NCI-H1436 treated with DMSO at 0.1 percent for 48 hours (cell line): ENCODE measurements at regions not wholly inside any gene's neighbourhood (a gene's known extent, or its start where the extent isn't known, plus 50 kb on each side); places are given as distances from the start of the nearest gene placed in this dataset.

Experiments used
- DNase-seq: peaks from one replicate; lab custom pipeline; 2025; lab: John Stamatoyannopoulos, UW

DNA sequence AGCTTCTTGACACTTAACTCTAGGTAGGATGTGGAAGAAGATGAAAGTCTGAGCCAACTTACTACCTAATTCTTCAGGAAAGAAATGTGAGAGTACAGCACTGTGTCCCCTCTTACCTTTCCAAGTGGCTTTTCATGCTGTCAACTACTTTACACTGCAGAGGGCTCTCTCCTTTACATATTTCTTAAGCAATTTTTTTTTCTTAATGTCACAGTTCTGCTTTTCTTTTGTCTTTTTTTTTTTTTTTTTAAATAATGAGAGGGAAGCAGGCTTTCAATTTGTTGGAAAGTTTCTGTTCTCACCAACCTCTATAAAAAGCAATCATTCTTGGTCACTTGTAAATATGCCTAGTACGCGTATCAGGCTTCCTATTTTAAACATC lies 212.7 kb upstream of the MIR17HG start:
- DNase-seq: no peak

DNA sequence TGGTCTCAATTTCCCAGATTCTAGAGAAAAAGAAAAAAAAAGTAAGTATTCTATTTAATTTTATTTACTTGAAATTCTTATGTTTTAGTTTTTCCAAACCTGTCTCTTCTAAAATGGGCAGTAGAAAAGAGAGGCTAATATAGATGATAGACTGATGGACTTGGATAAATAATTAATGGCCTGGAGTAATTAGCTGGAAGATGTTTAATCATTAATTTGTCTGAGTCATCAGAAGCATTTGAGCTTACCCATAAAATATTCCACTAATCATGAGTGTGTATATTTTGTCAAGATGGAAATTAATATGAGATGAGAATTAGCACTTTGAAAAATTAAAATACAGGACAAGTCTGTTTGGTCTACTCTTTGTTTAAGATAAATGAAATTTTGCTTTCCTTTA lies 212.1 kb upstream of the MIR17HG start:
- DNase-seq: no peak

DNA sequence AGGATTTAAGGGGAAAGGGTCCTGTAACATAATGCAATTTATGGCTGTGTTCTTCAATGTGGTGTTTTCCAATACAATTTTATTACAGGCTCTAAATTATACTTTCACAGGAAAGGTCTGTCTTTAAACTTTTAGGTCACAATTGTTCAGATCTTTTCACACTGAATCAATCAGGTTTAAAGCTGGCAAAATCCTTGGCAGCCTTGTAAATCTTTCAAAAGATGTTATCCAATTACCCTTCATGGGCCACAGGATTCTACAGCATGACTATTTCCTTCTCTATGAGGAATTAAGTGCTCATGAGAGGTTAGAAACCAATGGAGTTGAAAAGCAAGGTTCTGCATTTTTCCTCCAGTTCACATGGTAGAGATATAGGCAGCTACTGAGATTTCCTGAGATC lies 211.5 kb upstream of the MIR17HG start:
- no peak for DNase-seq

DNA sequence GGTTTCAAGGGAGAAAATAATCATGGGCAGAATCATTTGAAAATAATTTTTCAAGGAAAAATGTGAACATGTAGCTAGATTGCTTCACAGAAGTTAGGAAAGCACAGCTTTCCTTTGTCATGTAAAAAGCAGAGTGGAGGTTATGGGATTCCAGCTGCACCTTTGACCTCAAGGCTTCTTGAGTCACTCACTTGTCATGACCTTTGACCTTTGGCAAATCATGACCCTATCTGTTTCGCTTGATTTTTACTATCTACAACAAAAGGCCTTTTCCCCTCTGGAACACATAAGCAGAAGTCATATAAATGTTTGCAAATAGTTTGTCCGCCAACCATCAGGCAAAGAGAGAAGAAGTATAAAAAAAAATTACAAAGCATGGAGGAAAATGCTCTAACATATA lies 210.7 kb upstream of the MIR17HG start:
- DNase-seq: no peak

DNA sequence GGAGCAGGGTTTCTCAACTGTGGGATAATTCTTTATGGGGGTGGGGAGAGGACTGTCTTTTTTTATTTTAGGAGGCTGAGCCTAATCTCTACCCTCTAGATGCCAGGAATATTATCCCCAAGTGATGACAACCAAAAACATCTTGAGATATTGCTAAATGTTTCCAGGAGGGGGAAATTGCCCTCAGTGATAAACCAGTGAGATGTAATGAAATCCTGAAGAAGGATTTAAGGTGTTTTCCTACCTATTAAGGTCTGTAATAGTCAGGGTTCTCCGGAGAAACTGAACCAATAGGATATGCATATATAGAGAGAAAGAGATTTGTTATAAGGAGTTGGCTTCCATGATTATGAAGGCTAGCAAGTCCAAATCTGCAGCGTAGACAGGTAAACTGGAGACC lies 208.3 kb upstream of the MIR17HG start:
- DNase-seq: no peak

DNA sequence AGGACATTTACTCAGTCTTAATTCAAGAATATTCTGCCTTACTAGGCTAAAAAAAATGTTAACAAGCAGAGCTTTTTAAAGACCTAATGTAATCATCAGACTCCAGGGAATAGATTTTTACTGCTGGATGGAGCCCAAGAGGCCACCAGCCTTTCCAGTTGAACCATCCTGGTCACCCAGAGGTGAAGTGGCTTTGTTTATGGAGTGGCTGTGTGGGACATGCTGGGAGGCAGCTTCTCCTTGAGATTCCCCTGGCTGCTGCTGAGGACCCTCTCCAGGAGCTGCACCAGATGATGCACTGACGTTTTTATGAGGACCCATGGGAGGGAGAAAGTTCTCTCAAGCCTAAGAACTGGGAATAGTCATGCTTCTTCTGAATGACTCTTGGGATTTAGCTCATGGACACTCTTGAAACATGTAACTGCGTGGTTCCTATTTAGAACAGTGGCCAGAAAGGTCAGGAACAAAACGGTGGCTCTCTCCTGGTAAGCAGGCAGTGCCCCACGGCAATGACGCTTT lies 205.9 kb upstream of the MIR17HG start:
- DNase-seq: no peak

DNA sequence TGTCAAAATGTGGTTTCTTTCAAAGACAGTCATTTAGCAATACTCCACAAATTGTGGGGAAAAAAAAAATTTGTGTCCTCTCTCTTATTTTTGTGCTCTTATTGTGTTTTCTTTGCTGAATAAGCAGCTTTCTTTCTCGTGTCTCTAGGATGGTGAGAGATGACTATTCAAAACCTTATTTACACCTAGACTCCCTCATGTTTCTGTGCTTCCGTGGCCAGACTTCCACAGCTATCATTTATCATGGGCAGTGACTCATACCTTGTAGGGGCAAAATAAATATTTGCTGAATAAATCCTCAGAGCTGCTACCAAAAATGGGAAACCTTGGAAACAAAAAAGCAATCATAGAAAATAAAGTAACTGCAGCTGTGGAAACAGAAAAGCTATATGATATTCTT lies 204.9 kb upstream of the MIR17HG start:
- no peak for DNase-seq

DNA sequence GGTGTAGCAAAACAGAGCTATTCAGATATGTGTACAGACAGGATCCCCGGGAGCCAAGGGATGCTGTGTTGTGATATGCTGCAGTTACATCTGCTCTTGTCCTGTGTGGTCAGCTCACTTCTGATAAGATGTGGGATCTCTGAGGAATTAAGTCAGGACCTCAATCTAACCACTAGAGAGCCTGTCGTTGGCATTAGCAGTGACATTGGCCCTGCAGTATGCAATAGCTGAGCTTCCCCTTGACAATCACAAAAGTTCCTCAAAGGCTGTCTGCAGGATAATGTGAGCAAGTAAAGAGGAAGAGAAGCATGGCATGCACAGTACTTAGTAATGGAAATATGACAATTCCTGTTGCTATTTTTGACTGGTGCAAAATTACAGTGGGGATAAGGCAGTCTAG lies 203.4 kb upstream of the MIR17HG start:
- no peak for DNase-seq

DNA sequence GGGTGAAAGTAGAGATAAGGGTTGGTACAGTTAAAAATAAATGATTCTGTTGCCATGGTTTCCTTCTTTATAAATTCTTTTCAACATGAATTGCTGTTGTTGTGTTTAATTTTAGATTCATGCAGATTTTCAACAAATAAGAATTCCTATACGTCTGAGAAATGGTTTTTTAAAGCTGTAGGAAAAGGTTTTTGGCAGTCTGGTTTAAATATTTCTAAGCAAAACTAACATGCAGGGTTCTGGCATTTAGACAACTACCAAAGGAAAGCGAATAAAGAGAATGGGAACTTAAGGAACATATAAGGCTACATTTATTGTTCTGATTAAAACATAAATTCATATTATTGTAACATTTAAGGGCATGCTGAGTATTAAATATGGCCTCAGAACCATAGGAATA lies 203.0 kb upstream of the MIR17HG start:
- no peak for DNase-seq

DNA sequence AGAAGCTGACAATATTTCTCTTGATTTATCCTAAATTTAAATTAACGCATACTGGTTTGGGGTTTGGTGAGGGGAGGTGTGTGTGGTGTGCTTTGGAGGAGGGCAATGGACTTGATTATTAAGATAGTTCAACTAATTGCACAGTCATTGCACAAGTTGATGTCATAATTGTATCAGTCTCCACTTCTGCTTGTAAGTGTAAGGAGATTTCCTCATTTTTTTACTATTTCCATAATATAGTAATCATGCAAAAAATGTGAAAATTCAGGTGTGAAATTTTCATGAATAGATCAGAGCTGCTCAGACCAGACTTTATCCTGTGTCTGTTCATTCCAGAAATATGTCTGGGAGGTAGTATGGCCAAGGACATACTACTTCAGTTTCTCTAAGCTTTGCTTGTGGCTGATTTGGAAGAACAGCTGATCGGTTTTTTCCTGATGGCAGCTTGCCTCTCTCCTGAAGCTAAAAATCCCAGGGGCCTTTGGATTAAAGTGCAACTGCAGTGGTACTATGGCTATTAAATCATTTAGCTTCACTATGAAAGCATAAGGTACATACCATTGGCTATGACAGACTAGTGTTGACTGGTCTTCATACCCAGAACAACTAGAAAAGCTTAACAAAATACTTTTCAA lies 201.8 kb upstream of the MIR17HG start:
- no peak for DNase-seq

DNA sequence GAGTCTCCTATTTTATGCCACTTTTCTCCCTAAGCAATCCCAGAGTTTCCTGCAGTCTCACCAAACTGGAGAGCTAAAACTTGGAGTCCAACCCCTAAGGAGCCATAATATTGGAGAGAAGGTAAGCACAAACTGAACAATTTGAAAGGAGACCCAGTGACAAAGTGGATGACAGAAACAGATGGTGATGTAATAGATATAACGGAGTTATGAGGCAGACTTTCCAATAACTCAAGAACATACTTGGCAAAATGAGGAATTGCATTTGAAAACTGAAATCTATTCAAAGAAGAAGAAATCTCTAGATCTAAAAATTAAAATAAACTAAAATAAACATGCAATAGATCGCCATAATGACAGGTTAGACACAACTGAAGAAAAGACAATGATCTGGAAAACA lies 200.9 kb upstream of the MIR17HG start:
- DNase-seq: no peak

DNA sequence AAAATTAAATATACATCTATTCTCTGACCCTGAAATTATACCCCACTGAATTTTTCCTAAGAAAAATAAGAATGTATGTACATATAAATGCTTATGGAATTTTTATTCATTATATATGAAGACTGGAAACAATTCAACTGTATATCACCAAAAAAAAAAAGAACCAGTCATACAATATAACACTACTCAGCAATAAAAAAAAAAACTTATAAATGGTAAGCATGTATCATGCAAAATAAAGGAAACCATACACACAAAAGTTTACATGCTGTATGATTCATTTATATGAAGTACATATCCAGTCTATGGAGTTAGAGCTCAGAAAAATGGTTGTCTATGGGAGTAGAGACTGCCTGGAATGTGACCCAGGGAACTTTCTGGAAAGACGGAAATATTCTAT lies 199.4 kb upstream of the MIR17HG start:
- no peak for DNase-seq

DNA sequence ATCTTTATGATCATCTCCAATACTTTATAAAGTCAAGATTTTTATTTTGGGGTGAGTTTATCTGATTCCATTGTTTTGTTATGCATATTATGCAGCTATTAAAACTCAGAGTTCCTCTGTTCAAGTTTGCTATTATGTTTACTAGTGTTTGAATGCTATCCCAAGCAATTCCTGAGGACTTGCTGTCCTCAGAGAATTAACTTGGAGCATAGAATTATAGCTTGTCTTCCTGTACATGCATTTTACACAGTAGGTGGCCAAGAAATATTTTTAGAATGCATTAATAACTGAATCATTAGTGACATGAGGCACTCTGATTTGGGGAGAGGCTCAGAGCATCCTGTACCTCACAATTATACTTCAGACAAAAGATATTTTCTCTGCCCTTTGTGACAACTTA lies 195.6 kb upstream of the MIR17HG start:
- DNase-seq: no peak

DNA sequence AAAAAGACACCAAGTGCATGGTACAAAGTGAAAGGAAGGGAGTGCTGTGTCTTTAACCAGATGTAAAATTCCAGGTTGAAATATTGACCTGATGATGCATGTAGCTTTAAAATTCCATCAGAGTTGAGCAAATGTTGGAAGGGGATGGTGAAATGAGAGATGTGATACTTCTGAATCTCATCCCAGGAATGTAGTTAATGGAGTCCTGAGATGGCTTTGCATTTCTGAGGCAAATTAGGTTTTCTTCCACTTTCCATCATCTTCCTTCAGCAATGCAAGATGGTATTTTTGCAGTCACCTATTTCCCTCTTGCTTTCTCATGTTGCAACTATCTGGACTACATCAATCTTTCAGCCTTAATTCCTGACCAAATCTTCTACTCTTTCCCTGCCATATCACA lies 194.1 kb upstream of the MIR17HG start:
- no peak for DNase-seq

DNA sequence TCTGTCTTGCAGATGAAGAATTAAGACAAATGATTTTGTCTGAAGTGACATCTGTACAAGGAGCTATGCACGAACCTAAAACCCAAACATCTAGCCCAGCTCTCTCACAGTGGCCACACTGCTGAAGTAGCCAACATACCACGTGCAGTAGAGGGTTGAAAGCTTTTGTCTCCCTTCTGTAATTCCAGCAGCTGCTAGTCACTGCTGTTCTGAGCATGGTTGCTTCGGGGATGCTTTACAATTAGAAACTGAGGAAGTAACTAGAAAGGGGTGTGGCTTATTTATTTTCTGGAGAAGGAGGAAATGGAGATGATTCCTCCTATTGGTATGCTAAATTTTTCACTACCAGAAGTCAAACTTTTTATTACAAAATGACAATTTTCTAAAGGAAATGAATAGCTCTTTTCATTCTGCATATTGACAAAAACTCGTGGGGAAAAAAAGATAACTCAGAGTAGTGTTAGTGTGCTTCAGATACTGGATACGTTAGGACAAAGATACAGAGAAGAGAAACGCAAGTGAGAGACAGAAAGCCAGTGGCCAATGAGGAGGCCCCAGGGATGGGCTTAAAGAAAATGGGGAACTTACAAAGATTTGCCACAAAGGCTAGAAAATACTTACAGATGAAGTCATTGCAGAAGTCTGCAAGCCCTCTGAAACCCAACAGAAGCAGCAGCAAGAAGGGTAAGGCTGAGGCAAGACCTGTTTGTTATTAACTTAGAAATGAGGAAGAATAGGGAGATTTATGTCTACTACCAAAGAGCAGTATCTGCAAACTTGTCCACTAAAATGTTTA lies 192.7 kb upstream of the MIR17HG start:
- no peak for DNase-seq

DNA sequence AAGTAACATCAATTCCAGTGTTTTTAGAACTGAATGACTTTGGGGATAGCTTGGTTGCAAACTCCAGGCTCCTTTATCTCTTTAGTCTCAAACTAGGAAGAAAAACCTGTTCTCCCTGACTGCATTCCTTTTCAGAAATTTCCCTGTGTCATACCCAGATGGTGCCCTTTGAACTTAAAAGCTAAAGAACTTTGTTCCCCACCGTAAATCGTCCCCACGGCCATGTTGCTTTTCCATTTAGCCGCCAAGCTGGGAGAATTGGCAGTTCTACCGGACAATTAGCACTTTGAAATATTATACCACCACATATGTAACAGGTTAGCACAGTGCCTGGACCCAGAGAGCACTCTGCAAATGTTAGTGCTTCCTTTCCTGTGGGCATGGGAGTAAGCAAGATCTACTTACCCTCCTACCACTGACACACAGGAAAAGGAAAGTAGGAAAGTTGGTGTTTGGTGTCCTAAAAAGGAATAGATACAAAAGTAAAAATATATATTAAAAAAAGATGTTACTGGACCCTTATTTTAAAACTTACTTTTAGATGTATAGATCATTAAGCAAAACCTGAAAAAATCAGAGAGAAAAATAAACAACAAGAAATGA lies 191.9 kb upstream of the MIR17HG start:
- DNase-seq: no peak

DNA sequence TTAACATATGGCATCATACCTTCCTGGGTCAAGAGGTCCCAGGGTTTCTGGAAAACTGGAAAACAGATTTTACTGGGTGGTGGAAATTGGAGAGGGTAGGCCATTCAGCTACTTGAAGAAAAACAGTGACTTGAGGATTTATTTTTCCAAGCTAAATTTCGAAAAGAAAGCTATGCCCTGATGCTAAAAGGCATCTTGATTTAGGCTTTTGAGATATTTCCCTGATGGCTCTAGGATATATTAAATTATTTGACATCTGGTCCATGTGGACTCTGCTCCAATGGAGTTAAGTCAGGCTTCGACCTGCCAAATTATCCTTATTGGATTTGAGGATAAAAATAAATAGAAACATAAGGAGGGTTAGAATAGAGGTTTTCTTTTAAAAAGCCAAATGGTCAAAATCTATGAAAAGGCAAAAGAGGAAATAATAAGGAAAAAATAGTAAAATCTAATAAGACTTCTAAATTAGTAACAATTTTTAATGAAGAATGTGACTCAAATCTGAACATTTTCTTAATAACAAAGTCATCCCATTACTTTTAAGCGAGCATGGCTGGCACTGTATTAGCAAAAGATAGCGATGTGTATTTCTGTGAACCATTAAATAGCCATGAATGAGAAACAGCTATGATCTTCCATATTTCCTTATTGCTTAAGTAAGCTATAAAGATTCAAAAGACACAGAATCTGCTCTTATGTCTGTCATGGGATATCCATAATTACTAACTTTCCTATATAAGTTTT lies 190.0 kb upstream of the MIR17HG start:
- DNase-seq: no peak

DNA sequence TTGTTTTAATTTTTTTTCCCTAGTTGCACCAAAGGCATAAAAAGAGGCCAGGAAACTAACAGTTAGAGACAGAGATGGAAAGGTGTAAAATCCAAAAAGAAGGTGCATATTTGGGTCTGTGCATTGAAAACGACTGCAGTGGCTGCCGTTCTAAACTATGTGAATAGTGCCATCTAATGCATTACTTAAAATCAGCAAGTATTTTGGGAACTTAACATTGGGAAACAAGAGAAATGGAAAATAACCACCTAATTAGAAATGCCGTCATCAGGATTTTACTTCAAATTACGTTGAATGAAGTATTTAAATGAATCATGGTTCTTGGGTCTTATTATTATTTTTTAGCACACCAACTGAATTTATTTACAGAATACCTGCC lies 189.5 kb upstream of the MIR17HG start:
- no peak for DNase-seq

DNA sequence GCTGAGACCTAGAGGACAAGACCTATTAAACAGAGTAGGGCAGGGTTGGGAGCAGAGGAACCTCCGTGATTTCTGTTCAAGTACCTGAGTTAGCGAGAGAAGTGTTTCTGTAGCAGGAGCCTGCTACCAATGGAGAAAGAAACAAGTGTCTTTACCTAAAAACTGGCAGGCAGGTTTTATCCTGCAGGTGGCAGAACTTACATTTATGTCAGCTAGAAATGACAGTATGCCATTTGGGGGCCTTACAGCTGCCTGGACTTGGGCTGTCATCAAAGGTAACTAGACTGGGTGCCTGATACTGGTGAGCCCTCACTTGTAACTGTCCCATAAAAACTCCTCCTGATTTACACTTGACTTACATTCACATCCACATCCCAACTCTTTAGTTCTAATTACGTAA lies 185.3 kb upstream of the MIR17HG start:
- no peak for DNase-seq

DNA sequence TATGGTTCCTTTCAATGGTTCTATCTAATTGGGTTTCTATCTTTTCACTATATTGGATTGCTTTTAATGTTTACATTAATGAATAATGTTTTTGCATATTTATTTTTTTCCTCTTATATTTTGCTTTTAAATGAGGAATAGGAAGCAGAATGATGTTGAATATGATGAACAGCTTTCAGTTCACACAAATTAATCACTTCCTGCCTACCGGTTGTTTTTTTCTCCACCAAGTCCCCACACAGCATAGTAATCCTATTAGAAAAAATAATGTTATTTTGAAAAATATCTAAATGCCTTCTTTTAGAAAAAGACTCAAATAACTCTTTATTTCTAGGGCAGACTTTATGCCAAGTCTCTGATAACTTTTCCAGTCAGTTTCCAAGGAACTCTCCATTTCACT lies 184.9 kb upstream of the MIR17HG start:
- no peak for DNase-seq

DNA sequence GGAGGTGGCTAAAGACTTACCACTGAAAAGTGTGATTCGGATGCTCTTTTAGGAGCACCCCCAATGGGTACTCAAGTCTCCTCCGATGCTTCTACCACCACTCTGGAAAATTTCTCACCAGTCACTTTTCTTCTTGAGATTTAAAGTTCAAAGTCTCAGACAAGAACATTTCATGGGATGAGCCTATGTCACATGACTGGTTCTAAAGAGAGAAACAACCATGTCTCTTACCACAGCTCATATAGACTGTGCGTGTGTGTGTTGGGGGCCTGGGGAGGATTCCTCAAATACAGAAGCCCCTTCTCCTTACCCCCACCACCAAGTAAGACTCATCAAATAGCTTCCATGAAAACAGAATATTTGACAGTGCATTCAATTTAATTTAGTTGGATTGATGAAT lies 181.7 kb upstream of the MIR17HG start:
- DNase-seq: no peak

DNA sequence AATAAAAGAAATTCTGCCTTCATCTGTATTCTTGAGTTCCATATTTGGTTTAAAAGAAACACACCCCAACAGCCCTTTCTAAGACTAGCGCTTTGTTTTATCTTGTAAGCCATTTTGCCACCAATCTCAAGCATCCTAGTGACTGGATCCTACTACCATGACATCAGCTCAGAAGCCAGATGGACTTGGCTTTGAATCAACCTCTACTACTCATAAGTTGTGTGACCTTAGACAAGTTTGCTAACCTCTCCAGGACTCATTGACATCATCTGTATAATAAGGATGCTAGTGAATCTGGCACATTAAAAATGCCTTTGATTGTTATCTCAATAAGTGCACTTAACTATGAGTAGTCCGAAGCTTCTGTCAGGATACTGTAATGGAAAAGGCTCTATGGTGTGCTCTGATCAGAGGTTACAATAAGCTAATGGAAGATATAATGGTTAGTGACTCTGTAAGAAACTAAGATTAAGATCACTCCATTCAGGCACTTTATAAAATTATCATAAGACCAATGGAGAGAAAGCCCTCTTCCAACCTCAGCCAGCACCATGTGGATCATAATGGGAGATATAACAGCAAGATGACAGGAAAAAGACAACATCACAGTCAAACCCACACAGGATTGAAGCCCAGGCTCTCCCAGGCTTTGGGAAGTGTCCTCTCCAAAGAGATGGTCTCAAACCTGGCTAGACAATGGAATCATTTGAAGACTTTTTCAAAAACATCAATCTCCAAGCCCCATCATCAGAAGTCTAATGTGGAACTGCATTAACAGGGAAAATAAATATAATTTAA lies 180.6 kb upstream of the MIR17HG start:
- DNase-seq: no peak
